Neural cell (in vitro differentiated cells): ENCODE measurements at regions not wholly inside any gene's neighbourhood (a gene's known extent, or its start where the extent isn't known, plus 50 kb on each side); places are given as distances from the start of the nearest gene placed in this dataset.

ENCODE experiments used
- H2AFZ ChIP-seq: fragments of 200-600, 300-800 bp; sonication (generic), shearing (Covaris generic); 2 replicates; pipeline ENCODE4 v1.6.0; 2014; ENCODE audit warnings: low read depth, mild to moderate bottlenecking, antibody characterized with exemption, low read length, moderate library complexity
- H3F3A ChIP-seq: fragments of 200-600 bp; shearing (Covaris generic); 2 replicates; pipeline ENCODE4 v1.6.1; 2016; ENCODE audit warnings: mild to moderate bottlenecking, moderate library complexity, mixed read lengths, antibody characterized with exemption, low read length; ENCODE audit not compliant: insufficient read depth, poor library complexity, severe bottlenecking
- H3K27ac ChIP-seq: fragments of 200-600, 300-800 bp; sonication (generic), shearing (Covaris generic); 2 replicates; pipeline ENCODE4 v1.5.1; 2014; ENCODE audit warnings: mild to moderate bottlenecking, low read length, moderate library complexity
- H3K27me3 ChIP-seq: fragments of 300-800, 200-600 bp; sonication (generic), shearing (Covaris generic); 2 replicates; pipeline ENCODE4 v1.6.0; 2014; ENCODE audit warnings: mild to moderate bottlenecking, low read depth, low read length, moderate library complexity; ENCODE audit not compliant: insufficient read depth
- H3K36me3 ChIP-seq: fragments of 300-800, 200-600 bp; sonication (generic), shearing (Covaris generic); 2 replicates; pipeline ENCODE4 v1.5.1; 2014; ENCODE audit warnings: mild to moderate bottlenecking, antibody characterized with exemption, low read length, moderate library complexity; ENCODE audit not compliant: insufficient read depth
- H3K4me2 ChIP-seq: fragments of 300-800, 200-600 bp; sonication (generic), shearing (Covaris generic); 2 replicates; pipeline ENCODE4 v1.6.0; 2014; ENCODE audit warnings: mild to moderate bottlenecking, low read length
- H3K4me3 ChIP-seq: fragments of 300-800, 200-600 bp; sonication (generic), shearing (Covaris generic); 2 replicates; pipeline ENCODE4 v1.5.1; 2014; ENCODE audit warnings: mild to moderate bottlenecking, low read length, moderate library complexity
- H3K79me2 ChIP-seq: fragments of 200-600 bp; shearing (Covaris generic); replicated peaks from 2 replicates; pipeline ENCODE4 v1.6.0; 2014; ENCODE audit warnings: mild to moderate bottlenecking, low read length, moderate library complexity; ENCODE audit not compliant: insufficient read depth
- H3K9ac ChIP-seq: fragments of 300-800, 200-600 bp; sonication (generic), shearing (Covaris generic); 2 replicates; pipeline ENCODE4 v1.6.1; 2016; ENCODE audit warnings: mild to moderate bottlenecking, low read length, mixed read lengths
- H3K9me2 ChIP-seq: fragments of 200-600 bp; shearing (Covaris generic); 2 replicates; pipeline ENCODE4 v1.6.1; 2016; ENCODE audit warnings: mild to moderate bottlenecking, low read length, mixed read lengths; ENCODE audit not compliant: insufficient read depth
- H3K9me3 ChIP-seq: fragments of 200-600, 300-800 bp; sonication (generic), shearing (Covaris generic); 2 replicates; pipeline ENCODE4 v1.6.1; 2016; ENCODE audit warnings: mild to moderate bottlenecking, mixed run types, low read length, moderate library complexity, mixed read lengths
- H4K20me1 ChIP-seq: fragments of 200-600 bp; shearing (Covaris generic); 2 replicates; pipeline ENCODE4 v1.6.1; 2016; ENCODE audit warnings: mild to moderate bottlenecking, mixed run types; ENCODE audit not compliant: insufficient read depth
- CTCF ChIP-seq: fragments of 450-650 bp; IDR thresholded peaks from 2 replicates; pipeline ENCODE4 v1.5.1; 2014; ENCODE audit warnings: antibody characterized with exemption, mild to moderate bottlenecking, moderate library complexity; ENCODE audit not compliant: poor library complexity, severe bottlenecking
- EP300 ChIP-seq: fragments of 450-650 bp; conservative IDR thresholded peaks from 2 replicates; pipeline ENCODE4 v1.6.1; 2014; ENCODE audit warnings: antibody characterized with exemption, mild to moderate bottlenecking, moderate library complexity; ENCODE audit not compliant: poor library complexity, severe bottlenecking
- EZH2 ChIP-seq: fragments of 200-600, 300-800 bp; shearing (Covaris generic), sonication (generic); IDR thresholded peaks from 2 replicates; pipeline ENCODE4 v1.6.1; 2014; ENCODE audit warnings: antibody characterized with exemption, low read length, borderline replicate concordance, mild to moderate bottlenecking; ENCODE audit not compliant: insufficient read depth, poor library complexity, severe bottlenecking
- MXI1 ChIP-seq: fragments of 450-650 bp; conservative IDR thresholded peaks from 2 replicates; pipeline ENCODE4 v1.6.1; 2014; ENCODE audit warnings: antibody characterized with exemption, mild to moderate bottlenecking; ENCODE audit not compliant: poor library complexity, severe bottlenecking
- POLR2AphosphoS5 ChIP-seq: IDR thresholded peaks from 2 replicates; pipeline ENCODE4 v1.6.1; 2012
- RAD21 ChIP-seq: fragments of 450-650 bp; conservative IDR thresholded peaks from 2 replicates; pipeline ENCODE4 v1.6.1; 2014; ENCODE audit warnings: antibody characterized with exemption, mild to moderate bottlenecking, moderate library complexity
- REST ChIP-seq: IDR thresholded peaks from 2 replicates; pipeline ENCODE4 v1.6.1; 2012; ENCODE audit warnings: borderline replicate concordance
- SMC3 ChIP-seq: fragments of 450-650 bp; conservative IDR thresholded peaks from 2 replicates; pipeline ENCODE4 v1.6.1; 2014; ENCODE audit warnings: antibody characterized with exemption, mild to moderate bottlenecking, moderate library complexity; ENCODE audit not compliant: poor library complexity
- TAF1 ChIP-seq: IDR thresholded peaks from 2 replicates; pipeline ENCODE4 v1.6.1; 2012; ENCODE audit warnings: low read depth

GRCh38 chr4:157932936-157933335, 239.9 kb downstream of the GASK1B start:
- Histone ChIP-seq H3K9me3 (no peaks in the 10 kb centered on the region), H3K36me3 (no peaks in the 10 kb centered on the region), H3K79me2 (no peaks in the 10 kb centered on the region), H3K27me3 (no peaks in the 10 kb centered on the region), H3F3A (no peaks in the 10 kb centered on the region), H4K20me1 (no peaks in the 10 kb centered on the region), H3K27ac (no peak overlapping the region), H3K4me2 (no peak overlapping the region), H3K9ac (no peak overlapping the region), H3K4me3 (no peak overlapping the region), H3K9me2 (no peaks in the 10 kb centered on the region), H2AFZ (no peak overlapping the region)
- TF ChIP-seq EP300 (no peak), RAD21 (no peak), POLR2AphosphoS5 (no peak), TAF1 (no peak), EZH2 (no peak), CTCF (no peak), SMC3 (no peak), REST (no peak), MXI1 (no peak)

GRCh38 chr4:157929486-157929885, 243.3 kb downstream of the GASK1B start:
- Histone ChIP-seq H3K27ac (no peak overlapping the region), H3K9ac (no peak overlapping the region), H3K27me3 (no peaks in the 10 kb centered on the region), H3K79me2 (no peaks in the 10 kb centered on the region), H3K36me3 (no peaks in the 10 kb centered on the region), H3K9me2 (no peaks in the 10 kb centered on the region), H3K9me3 (no peaks in the 10 kb centered on the region), H3K4me3 (no peak overlapping the region), H3F3A (no peaks in the 10 kb centered on the region), H2AFZ (no peak overlapping the region), H4K20me1 (no peaks in the 10 kb centered on the region), H3K4me2 (no peak overlapping the region)
- no peak for TF ChIP-seq CTCF
